GM23338 (cell line): ENCODE measurements at regions not wholly inside any gene's neighbourhood (a gene's known extent, or its start where the extent isn't known, plus 50 kb on each side); places are given as distances from the start of the nearest gene placed in this dataset.

Experiments used
- ATAC-seq: fragments of 200-7000 bp; cut with Tn5 transposase; 3 replicates; pipeline ENCODE4 v1.9.1; 2020
- DNase-seq: peaks from one replicate; pipeline ENCODE4 v3.0.0-alpha.2; 2015; ENCODE audit warnings: low spot score
- H2AFZ ChIP-seq: fragments of 200-600 bp; sonication (generic); 2 replicates; pipeline ENCODE4 v1.8.0; 2016; ENCODE audit warnings: antibody characterized with exemption, mild to moderate bottlenecking, moderate library complexity
- H3F3A ChIP-seq: fragments of 200-600 bp; sonication (generic); replicated peaks from 2 replicates; pipeline ENCODE4 v1.8.0; 2017; ENCODE audit warnings: antibody characterized with exemption, mixed run types, low read depth
- H3K27ac ChIP-seq: fragments of 200-600 bp; sonication (generic); 2 replicates; pipeline ENCODE4 v1.6.1; 2016; ENCODE audit warnings: low read depth
- H3K27me3 ChIP-seq: fragments of 200-600 bp; sonication (generic); 2 replicates; pipeline ENCODE4 v1.8.0; 2016; ENCODE audit warnings: mild to moderate bottlenecking, mixed run types, moderate library complexity; ENCODE audit not compliant: insufficient read depth
- H3K36me3 ChIP-seq: fragments of 200-600 bp; sonication (generic); 2 replicates; pipeline ENCODE4 v1.8.0; 2016; ENCODE audit warnings: mild to moderate bottlenecking; ENCODE audit not compliant: insufficient read depth
- H3K4me1 ChIP-seq: fragments of 200-600 bp; sonication (generic); 2 replicates; pipeline ENCODE4 v1.8.0; 2016; ENCODE audit warnings: mild to moderate bottlenecking, moderate library complexity; ENCODE audit not compliant: insufficient read depth
- H3K4me2 ChIP-seq: fragments of 200-600 bp; sonication (generic); 2 replicates; pipeline ENCODE4 v1.7.1; 2017; ENCODE audit warnings: mixed run types
- H3K4me3 ChIP-seq: fragments of 200-600 bp; sonication (generic); 2 replicates; pipeline ENCODE4 v1.6.1; 2016; ENCODE audit warnings: mixed run types
- H3K79me2 ChIP-seq: fragments of 200-600 bp; sonication (generic); replicated peaks from 2 replicates; pipeline ENCODE4 v1.8.0; 2017; ENCODE audit warnings: mild to moderate bottlenecking; ENCODE audit not compliant: insufficient read depth
- H3K9me2 ChIP-seq: fragments of 200-600 bp; sonication (generic); 2 replicates; pipeline ENCODE4 v1.8.0; 2017; ENCODE audit not compliant: insufficient read depth
- H4K20me1 ChIP-seq: fragments of 200-600 bp; sonication (generic); replicated peaks from 2 replicates; pipeline ENCODE4 v1.8.0; 2017; ENCODE audit warnings: mild to moderate bottlenecking; ENCODE audit not compliant: insufficient read depth
- H3K27ac Mint-ChIP-seq: 2 replicates; pipeline ENCODE4 v1.8.0; 2020; ENCODE audit warnings: inconsistent platforms, mild to moderate bottlenecking, moderate library complexity, mixed read lengths
- H3K27me3 Mint-ChIP-seq: 3 replicates; pipeline ENCODE4 v1.8.0; 2022; ENCODE audit warnings: low read depth, mild to moderate bottlenecking, moderate library complexity, mixed read lengths, inconsistent platforms; ENCODE audit not compliant: insufficient read depth, poor library complexity
- H3K36me3 Mint-ChIP-seq: 3 replicates; pipeline ENCODE4 v1.8.0; 2021; ENCODE audit warnings: low read depth, mild to moderate bottlenecking, inconsistent platforms, moderate library complexity, mixed read lengths
- H3K4me1 Mint-ChIP-seq: 3 replicates; pipeline ENCODE4 v1.8.0; 2020; ENCODE audit warnings: mild to moderate bottlenecking, inconsistent platforms, mixed read lengths
- H3K4me3 Mint-ChIP-seq: 3 replicates; pipeline ENCODE4 v1.8.0; 2021; ENCODE audit warnings: moderate library complexity, mild to moderate bottlenecking, inconsistent platforms, mixed read lengths
- H3K9me3 Mint-ChIP-seq: 3 replicates; pipeline ENCODE4 v1.8.0; 2020; ENCODE audit warnings: moderate library complexity, mild to moderate bottlenecking, inconsistent platforms, mixed read lengths
- CREB1 ChIP-seq: fragments of 250-450 bp; sonication (Bioruptor Pico); IDR thresholded peaks from 2 replicates; pipeline ENCODE4 v1.5.0; 2020; ENCODE audit warnings: low read depth, mild to moderate bottlenecking, moderate library complexity
- ETS1 ChIP-seq: IDR thresholded peaks from 2 replicates; pipeline ENCODE4 v1.6.1; 2016; ENCODE audit warnings: antibody characterized with exemption
- EZH2 ChIP-seq: fragments of 200-600 bp; sonication (generic); IDR thresholded peaks from one replicate; pipeline ENCODE4 v1.8.0; 2017; ENCODE audit warnings: antibody characterized with exemption, mild to moderate bottlenecking, low read depth; ENCODE audit not compliant: unreplicated experiment
- EZH2phosphoT487 ChIP-seq: fragments of 200-600 bp; sonication (generic); IDR thresholded peaks from one replicate; pipeline ENCODE4 v1.8.1; 2018; ENCODE audit warnings: antibody characterized with exemption; ENCODE audit not compliant: unreplicated experiment
- JUNB ChIP-seq: IDR thresholded peaks from one replicate; pipeline ENCODE4 v1.6.1; 2016; ENCODE audit warnings: antibody characterized with exemption; ENCODE audit not compliant: unreplicated experiment
- NANOG ChIP-seq: IDR thresholded peaks from 2 replicates; pipeline ENCODE4 v1.6.1; 2016; ENCODE audit warnings: antibody characterized with exemption, borderline replicate concordance
- POLR2AphosphoS5 ChIP-seq: IDR thresholded peaks from 2 replicates; pipeline ENCODE4 v1.6.1; 2016; ENCODE audit warnings: antibody characterized with exemption, low read depth
- REST ChIP-seq: IDR thresholded peaks from one replicate; pipeline ENCODE4 v1.6.1; 2018; ENCODE audit warnings: antibody characterized with exemption; ENCODE audit not compliant: unreplicated experiment
- STAT1 ChIP-seq: IDR thresholded peaks from one replicate; pipeline ENCODE4 v1.6.1; 2016; ENCODE audit warnings: antibody characterized with exemption; ENCODE audit not compliant: unreplicated experiment
- ZNF114 ChIP-seq: fragments of 250-450 bp; sonication (Bioruptor Pico); IDR thresholded peaks from 2 replicates; pipeline ENCODE4 v1.5.0; 2020; ENCODE audit warnings: mild to moderate bottlenecking, moderate library complexity
- ZNF331 ChIP-seq: fragments of 250-450 bp; sonication (Bioruptor Pico); IDR thresholded peaks from 2 replicates; pipeline ENCODE4 v1.5.0; 2020; ENCODE audit warnings: low read depth, mild to moderate bottlenecking, moderate library complexity
- ZNF462 ChIP-seq: fragments of 250-450 bp; sonication (Bioruptor Pico); IDR thresholded peaks from 2 replicates; pipeline ENCODE4 v1.5.0; 2020; ENCODE audit warnings: mild to moderate bottlenecking, moderate library complexity
- TF ChIP-seq, protein P1 (sequence below), 2 experiments: fragments of 200-600 bp in 1 of 2; sonication (generic) in 1 of 2; conservative IDR thresholded peaks; 2 replicates each; pipeline versions ENCODE4 v1.5.1 to v1.6.1; 2016 to 2017; ENCODE audit warnings: antibody characterized with exemption in 2 of 2, low read depth in 2 of 2, mild to moderate bottlenecking in 2 of 2, moderate library complexity in 1 of 2

DNA sequence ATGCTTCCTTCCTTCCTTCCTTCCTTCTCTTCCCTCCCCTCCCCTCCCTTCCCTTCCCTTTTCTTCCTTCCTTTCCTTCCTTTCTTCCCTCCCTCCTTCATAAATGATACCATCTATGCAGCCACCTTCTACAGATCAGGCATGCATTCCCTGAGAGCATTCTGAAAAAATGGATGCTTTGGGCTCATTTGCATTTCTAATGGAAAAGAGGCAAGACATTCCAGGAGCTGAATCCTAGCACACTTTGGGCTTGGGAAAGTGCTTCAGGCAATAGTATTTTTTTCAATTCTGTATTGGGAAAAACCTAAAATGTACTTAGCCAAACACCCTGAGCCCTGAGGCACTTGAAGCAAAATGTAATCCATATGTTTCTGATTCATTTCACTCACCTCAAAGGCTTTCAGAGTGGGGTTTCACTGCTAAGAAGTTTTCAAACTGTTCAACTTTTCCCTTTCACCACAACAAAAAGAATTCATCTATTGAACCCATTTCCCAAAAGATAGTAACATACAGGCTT, 220.1 kb upstream of the RORA start:
- Histone ChIP-seq H3K4me1 (peaks cover 15% of the 10 kb centered on the region; the same call in 1 of the 2 replicates), H3K27me3 (no peaks in the 10 kb centered on the region), H3K27ac (peak overlapping the region; percentile 15; the same call in 1 of the 2 replicates), H3K79me2 (no peaks in the 10 kb centered on the region), H3K4me2 (peak overlapping the region; percentile 3; the same call in 1 of the 2 replicates), H3K4me3 (no peak overlapping the region), H3F3A (no peaks in the 10 kb centered on the region), H3K9me2 (no peaks in the 10 kb centered on the region), H2AFZ (no peak overlapping the region), H4K20me1 (no peaks in the 10 kb centered on the region), H3K36me3 (no peaks in the 10 kb centered on the region)
- peaks cover 6% of the 10 kb centered on the region; the same call in 1 of the 3 replicates for H3K36me3 Mint-ChIP-seq
- ATAC-seq (peak; percentile 39; the same call in 2 of the 3 replicates), DNase-seq (peak; percentile 41)
- H3K4me3 Mint-ChIP-seq, result no peak overlapping the region
- no peaks in the 10 kb centered on the region for H3K27me3 Mint-ChIP-seq
- peaks cover 10% of the 10 kb centered on the region for H3K9me3 Mint-ChIP-seq
- H3K4me1 Mint-ChIP-seq, result peaks cover 12% of the 10 kb centered on the region; the same call in 2 of the 3 replicates
- H3K27ac Mint-ChIP-seq, result no peak overlapping the region
- TF ChIP-seq EZH2 (no peak), ZNF114 (CRISPR knock-in tag) (no peak), POLR2AphosphoS5 (no peak), JUNB (no peak), ZNF331 (no peak), ETS1 (no peak), CREB1 (CRISPR knock-in tag) (no peak), NANOG (no peak), ZNF462 (CRISPR knock-in tag) (no peak), REST (no peak), STAT1 (no peak), EZH2phosphoT487 (no peak)
- TF ChIP-seq, protein P1, sequence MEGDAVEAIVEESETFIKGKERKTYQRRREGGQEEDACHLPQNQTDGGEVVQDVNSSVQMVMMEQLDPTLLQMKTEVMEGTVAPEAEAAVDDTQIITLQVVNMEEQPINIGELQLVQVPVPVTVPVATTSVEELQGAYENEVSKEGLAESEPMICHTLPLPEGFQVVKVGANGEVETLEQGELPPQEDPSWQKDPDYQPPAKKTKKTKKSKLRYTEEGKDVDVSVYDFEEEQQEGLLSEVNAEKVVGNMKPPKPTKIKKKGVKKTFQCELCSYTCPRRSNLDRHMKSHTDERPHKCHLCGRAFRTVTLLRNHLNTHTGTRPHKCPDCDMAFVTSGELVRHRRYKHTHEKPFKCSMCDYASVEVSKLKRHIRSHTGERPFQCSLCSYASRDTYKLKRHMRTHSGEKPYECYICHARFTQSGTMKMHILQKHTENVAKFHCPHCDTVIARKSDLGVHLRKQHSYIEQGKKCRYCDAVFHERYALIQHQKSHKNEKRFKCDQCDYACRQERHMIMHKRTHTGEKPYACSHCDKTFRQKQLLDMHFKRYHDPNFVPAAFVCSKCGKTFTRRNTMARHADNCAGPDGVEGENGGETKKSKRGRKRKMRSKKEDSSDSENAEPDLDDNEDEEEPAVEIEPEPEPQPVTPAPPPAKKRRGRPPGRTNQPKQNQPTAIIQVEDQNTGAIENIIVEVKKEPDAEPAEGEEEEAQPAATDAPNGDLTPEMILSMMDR (conservative IDR thresholded peaks at IDR 0.05; ENCODE audit: low read depth in 2 of 2), result no peak
